PC-3 (cell line): ENCODE measurements at regions not wholly inside any gene's neighbourhood (a gene's known extent, or its start where the extent isn't known, plus 50 kb on each side); places are given as distances from the start of the nearest gene placed in this dataset.
A peak's percentile ranks its signal among the peaks of the same experiment; 100 is the strongest.

Source experiments
- ATAC-seq: fragments of 200-7000 bp; cut with Tn5 transposase; 2 replicates; pipeline ENCODE4 v1.9.1; 2020; ENCODE audit warnings: mild to moderate bottlenecking, moderate library complexity
- BruUV-seq: library from RNA; stranded (reverse); fragments of 400-500 nt; replicated peaks from 2 replicates; lab custom pipeline; 2021; lab: Mats Ljungman, UMichigan
- CTCF ChIA-PET: fragments of 300-600 bp; sonication (Branson Sonifier 250); formaldehyde crosslinking; loops from one replicate; lab custom pipeline; 2022; ENCODE audit warnings: antibody characterized with exemption; lab: Charles Lee
- POLR2A ChIA-PET: fragments of 300-600 bp; sonication (Branson Sonifier 250); formaldehyde crosslinking; loops from one replicate; lab custom pipeline; 2022; ENCODE audit warnings: antibody characterized with exemption; ENCODE audit not compliant: unreplicated experiment; lab: Charles Lee
- DNase-seq: peaks from one replicate; pipeline ENCODE4 v3.0.0-alpha.2; 2015
- H2AFZ ChIP-seq: fragments of 300-600 bp; sonication (generic); 2 replicates; pipeline ENCODE4 v1.6.0; 2016; ENCODE audit warnings: antibody characterized with exemption, low read length
- H3F3A ChIP-seq: fragments of 300-600 bp; sonication (generic); one replicate; pipeline ENCODE4 v1.6.0; 2017; ENCODE audit warnings: antibody characterized with exemption, low read length, control low read depth, mild to moderate bottlenecking; ENCODE audit not compliant: unreplicated experiment
- H3K27ac ChIP-seq: fragments of 300-600 bp; sonication (generic); 2 replicates; pipeline ENCODE4 v1.5.1; 2016; ENCODE audit warnings: mild to moderate bottlenecking, low read length
- H3K27me3 ChIP-seq: fragments of 300-600 bp; sonication (generic); 2 replicates; pipeline ENCODE4 v1.6.1; 2016; ENCODE audit warnings: low read length, mixed read lengths
- H3K36me3 ChIP-seq: fragments of 300-600 bp; sonication (generic); 2 replicates; pipeline ENCODE4 v1.6.1; 2016; ENCODE audit warnings: low read depth, mixed run types, low read length, mixed read lengths
- H3K4me1 ChIP-seq: fragments of 300-600 bp; sonication (generic); 2 replicates; pipeline ENCODE4 v1.5.1; 2016; ENCODE audit warnings: low read length; ENCODE audit not compliant: insufficient read depth
- H3K4me2 ChIP-seq: fragments of 300-600 bp; sonication (generic); 2 replicates; pipeline ENCODE4 v1.6.0; 2016; ENCODE audit warnings: low read length
- H3K4me3 ChIP-seq: fragments of 300-600 bp; sonication (generic); 2 replicates; pipeline ENCODE4 v1.5.1; 2016; ENCODE audit warnings: mild to moderate bottlenecking, low read length, mixed read lengths
- H3K79me2 ChIP-seq: fragments of 300-600 bp; sonication (generic); 2 replicates; pipeline ENCODE4 v1.6.1; 2017; ENCODE audit warnings: low read length, mixed read lengths
- H3K9ac ChIP-seq: fragments of 300-600 bp; sonication (generic); 2 replicates; pipeline ENCODE4 v1.6.0; 2016; ENCODE audit warnings: mild to moderate bottlenecking, low read length
- H3K9me2 ChIP-seq: fragments of 300-600 bp; sonication (generic); replicated peaks from 2 replicates; pipeline ENCODE4 v1.6.1; 2016; ENCODE audit warnings: mixed run types, low read length, mixed read lengths
- H3K9me3 ChIP-seq: fragments of 300-600 bp; sonication (generic); 2 replicates; pipeline ENCODE4 v1.6.1; 2016; ENCODE audit warnings: low read length, mixed read lengths
- H4K20me1 ChIP-seq: fragments of 300-600 bp; sonication (generic); 2 replicates; pipeline ENCODE4 v1.6.1; 2016; ENCODE audit warnings: low read length, mixed read lengths
- CTCF ChIP-seq: fragments of 300-600 bp; sonication (generic); conservative IDR thresholded peaks from 2 replicates; pipeline ENCODE4 v1.5.1; 2017; ENCODE audit warnings: antibody characterized with exemption, low read depth, mild to moderate bottlenecking, low read length
- EZH2 ChIP-seq: fragments of 300-600 bp; sonication (generic); IDR thresholded peaks from one replicate; pipeline ENCODE4 v1.6.1; 2017; ENCODE audit warnings: antibody characterized with exemption, mild to moderate bottlenecking, low read length; ENCODE audit not compliant: unreplicated experiment
- EZH2phosphoT487 ChIP-seq: fragments of 300-600 bp; sonication (generic); IDR thresholded peaks from 2 replicates; pipeline ENCODE4 v1.6.1; 2018; ENCODE audit warnings: mild to moderate bottlenecking, antibody characterized with exemption, low read length, borderline replicate concordance
- intact Hi-C: fragments of 100-400 bp; cut with micrococcal nuclease; formaldehyde crosslinking; loops from 2 replicates; pipeline ENCODE4 v1.9.0; 2023

GRCh38 chr18:73446502-73446901 lies 578.7 kb upstream of the NETO1 start:
- Histone ChIP-seq H3K4me1 (no peaks in the 10 kb centered on the region), H3K9me2 (no peaks in the 10 kb centered on the region), H3K36me3 (no peaks in the 10 kb centered on the region), H3K9me3 (no peaks in the 10 kb centered on the region), H2AFZ (no peak overlapping the region), H3K4me2 (no peak overlapping the region), H4K20me1 (no peaks in the 10 kb centered on the region), H3K79me2 (no peaks in the 10 kb centered on the region), H3K9ac (no peak overlapping the region), H3K27ac (no peak overlapping the region), H3F3A (no peaks in the 10 kb centered on the region), H3K4me3 (no peak overlapping the region), H3K27me3 (no peaks in the 10 kb centered on the region)
- ATAC-seq (no peak), DNase-seq (peak; percentile 46)
- BruUV-seq, result no TSS peak
- ChIA-PET CTCF (no interaction called here), POLR2A (no interaction called here)
- intact Hi-C loops, result loop anchor here (10.0 kb wide), 1 partner anchor 58 kb away; no protein-coding TSS in a partner anchor
- TF ChIP-seq EZH2 (no peak), CTCF (no peak), EZH2phosphoT487 (no peak)

GRCh38 chr18:73431620-73432019 lies 563.8 kb upstream of the NETO1 start:
- no peak overlapping the region for H2AFZ ChIP-seq
- intact Hi-C loops, result no loop called here
- H3K4me3 ChIP-seq, result no peak overlapping the region
- no peaks in the 10 kb centered on the region for H3K79me2 ChIP-seq
- no peak overlapping the region for H3K9ac ChIP-seq
- no peaks in the 10 kb centered on the region for H3K27me3 ChIP-seq
- H3K9me2 ChIP-seq, result no peaks in the 10 kb centered on the region
- no peak for DNase-seq
- H3K36me3 ChIP-seq, result no peaks in the 10 kb centered on the region
- no peak overlapping the region for H3K27ac ChIP-seq
- H3K4me2 ChIP-seq, result no peak overlapping the region
- ATAC-seq, result no peak
- H3F3A ChIP-seq, result no peaks in the 10 kb centered on the region
- TF ChIP-seq EZH2 (no peak), CTCF (no peak), EZH2phosphoT487 (no peak)
- no peaks in the 10 kb centered on the region for H4K20me1 ChIP-seq
- ChIA-PET POLR2A (no interaction called here), CTCF (no interaction called here)
- no TSS peak for BruUV-seq
- no peaks in the 10 kb centered on the region for H3K9me3 ChIP-seq
- H3K4me1 ChIP-seq, result no peaks in the 10 kb centered on the region

- intact Hi-C loops, result no loop called here
- no peak overlapping the region for H3K9ac ChIP-seq
- ChIA-PET CTCF (no interaction called here), POLR2A (no interaction called here)
- no peaks in the 10 kb centered on the region for H3K79me2 ChIP-seq
- H3F3A ChIP-seq, result no peaks in the 10 kb centered on the region
- TF ChIP-seq EZH2phosphoT487 (no peak), EZH2 (no peak), CTCF (no peak)
- no peaks in the 10 kb centered on the region for H3K36me3 ChIP-seq
- H3K27me3 ChIP-seq, result no peaks in the 10 kb centered on the region
- H4K20me1 ChIP-seq, result no peaks in the 10 kb centered on the region
- H3K4me2 ChIP-seq, result no peak overlapping the region
- H3K4me3 ChIP-seq, result no peak overlapping the region
- no peak overlapping the region for H3K27ac ChIP-seq
- H3K9me2 ChIP-seq, result no peaks in the 10 kb centered on the region
- H2AFZ ChIP-seq, result no peak overlapping the region
- no TSS peak for BruUV-seq
- ATAC-seq (no peak), DNase-seq (no peak)
- no peaks in the 10 kb centered on the region for H3K9me3 ChIP-seq
- no peaks in the 10 kb centered on the region for H3K4me1 ChIP-seq
Measured at GRCh38 chr18:73421010-73421409, 553.2 kb upstream of the NETO1 start.
